DOHH2 (cell line): ENCODE measurements at regions not wholly inside any gene's neighbourhood (a gene's known extent, or its start where the extent isn't known, plus 50 kb on each side); places are given as distances from the start of the nearest gene placed in this dataset.

Experiments used
- H3F3A ChIP-seq: fragments of 200-600 bp; sonication (generic), shearing (Covaris generic); 2 replicates; pipeline ENCODE4 v1.6.0; 2016; ENCODE audit warnings: antibody characterized with exemption, mild to moderate bottlenecking; ENCODE audit not compliant: control insufficient read depth, insufficient read depth
- H3K27ac ChIP-seq: fragments of 200-600 bp; sonication (generic); 2 replicates; pipeline ENCODE4 v1.5.1; 2014; ENCODE audit warnings: low read depth, mild to moderate bottlenecking, low read length, moderate library complexity
- H3K27me3 ChIP-seq: fragments of 200-600 bp; sonication (generic); 2 replicates; pipeline ENCODE4 v1.6.1; 2014; ENCODE audit warnings: mild to moderate bottlenecking, low read length, mixed read lengths; ENCODE audit not compliant: control insufficient read depth
- H3K36me3 ChIP-seq: fragments of 200-600 bp; sonication (generic); 2 replicates; pipeline ENCODE4 v1.6.1; 2014; ENCODE audit warnings: mild to moderate bottlenecking, low read length, moderate library complexity, mixed read lengths; ENCODE audit not compliant: control insufficient read depth
- H3K4me1 ChIP-seq: fragments of 200-600 bp; sonication (generic); 2 replicates; pipeline ENCODE4 v1.6.1; 2014; ENCODE audit warnings: mild to moderate bottlenecking, low read length, mixed read lengths; ENCODE audit not compliant: control insufficient read depth
- H3K4me2 ChIP-seq: fragments of 200-600 bp; sonication (generic); 2 replicates; pipeline ENCODE4 v1.6.0; 2014; ENCODE audit warnings: mild to moderate bottlenecking, low read length, moderate library complexity
- H3K4me3 ChIP-seq: fragments of 200-600 bp; sonication (generic); 2 replicates; pipeline ENCODE4 v1.5.1; 2014; ENCODE audit warnings: mild to moderate bottlenecking, low read length, mixed read lengths
- H3K79me2 ChIP-seq: fragments of 200-600 bp; sonication (generic); 2 replicates; pipeline ENCODE4 v1.6.1; 2014; ENCODE audit warnings: mild to moderate bottlenecking, low read length, mixed read lengths; ENCODE audit not compliant: control insufficient read depth
- H3K9me2 ChIP-seq: fragments of 200-600 bp; sonication (generic); replicated peaks from 2 replicates; pipeline ENCODE4 v1.6.1; 2014; ENCODE audit warnings: mild to moderate bottlenecking, low read length, mixed read lengths; ENCODE audit not compliant: control insufficient read depth
- H3K9me3 ChIP-seq: fragments of 200-600 bp; sonication (generic); 2 replicates; pipeline ENCODE4 v1.6.1; 2014; ENCODE audit warnings: antibody characterized with exemption, low read length, mixed read lengths; ENCODE audit not compliant: control insufficient read depth, insufficient read depth
- H4K20me1 ChIP-seq: fragments of 200-600 bp; sonication (generic); 2 replicates; pipeline ENCODE4 v1.6.0; 2014; ENCODE audit warnings: low read depth, mild to moderate bottlenecking, antibody characterized with exemption, low read length, moderate library complexity; ENCODE audit not compliant: control insufficient read depth, insufficient read depth
- CTCF ChIP-seq: fragments of 200-600 bp; sonication (generic); IDR thresholded peaks from one replicate; pipeline ENCODE4 v1.5.1; 2014; ENCODE audit warnings: antibody characterized with exemption, mild to moderate bottlenecking, low read depth, low read length; ENCODE audit not compliant: poor library complexity, severe bottlenecking
- EZH2phosphoT487 ChIP-seq: fragments of 200-600 bp; sonication (generic); IDR thresholded peaks from 2 replicates; pipeline ENCODE4 v1.6.1; 2017; ENCODE audit warnings: borderline replicate concordance, mild to moderate bottlenecking, antibody characterized with exemption, low read length, moderate library complexity, mixed read lengths

GRCh38 chr3:21274079-21274571 lies 476.9 kb downstream of the ZNF385D start:
- H3K9me3 ChIP-seq: no peaks in the 10 kb centered on the region
- no peaks in the 10 kb centered on the region for H3K9me2 ChIP-seq
- no peaks in the 10 kb centered on the region for H3K27me3 ChIP-seq
- TF ChIP-seq CTCF (no peak), EZH2phosphoT487 (no peak)
- H3K79me2 ChIP-seq: no peaks in the 10 kb centered on the region
- no peaks in the 10 kb centered on the region for H3F3A ChIP-seq
- no peaks in the 10 kb centered on the region for H3K4me1 ChIP-seq
- no peak overlapping the region for H3K27ac ChIP-seq
- H4K20me1 ChIP-seq: no peaks in the 10 kb centered on the region
- H3K36me3 ChIP-seq: no peaks in the 10 kb centered on the region
- H3K4me3 ChIP-seq: no peak overlapping the region
- no peak overlapping the region for H3K4me2 ChIP-seq

- Histone ChIP-seq H3K9me2 (no peaks in the 10 kb centered on the region), H3K4me2 (no peak overlapping the region), H3K9me3 (no peaks in the 10 kb centered on the region), H3K27ac (no peak overlapping the region), H3K4me1 (no peaks in the 10 kb centered on the region), H4K20me1 (no peaks in the 10 kb centered on the region), H3K36me3 (no peaks in the 10 kb centered on the region), H3K27me3 (no peaks in the 10 kb centered on the region), H3K4me3 (no peak overlapping the region), H3F3A (no peaks in the 10 kb centered on the region), H3K79me2 (no peaks in the 10 kb centered on the region)
- TF ChIP-seq EZH2phosphoT487 (no peak), CTCF (no peak)
Measured at GRCh38 chr3:21273259-21274025, 477.6 kb downstream of the ZNF385D start.

GRCh38 chr3:21271606-21272016 lies 479.4 kb downstream of the ZNF385D start:
- Histone ChIP-seq H3K79me2 (no peaks in the 10 kb centered on the region), H3K9me3 (no peaks in the 10 kb centered on the region), H3K27ac (no peak overlapping the region), H3K27me3 (no peaks in the 10 kb centered on the region), H4K20me1 (no peaks in the 10 kb centered on the region), H3K4me2 (no peak overlapping the region), H3K36me3 (no peaks in the 10 kb centered on the region), H3K4me3 (no peak overlapping the region), H3K9me2 (no peaks in the 10 kb centered on the region), H3K4me1 (no peaks in the 10 kb centered on the region), H3F3A (no peaks in the 10 kb centered on the region)
- TF ChIP-seq CTCF (no peak), EZH2phosphoT487 (no peak)
